ENCODE measurements at regions not wholly inside any gene's neighbourhood (a gene's known extent, or its start where the extent isn't known, plus 50 kb on each side); places are given as distances from the start of the nearest gene placed in this dataset.

- H3K4me1 ChIP-seq: peaks cover 5% of the 10 kb centered on the region
- no peaks in the 10 kb centered on the region for H3K27me3 ChIP-seq
- no peak overlapping the region for H3K27ac ChIP-seq
- Mint-ChIP-seq H3K36me3 (no peaks in the 10 kb centered on the region), H3K4me3 (no peak overlapping the region), H3K27ac (no peak overlapping the region), H3K9me3 (peaks cover 2% of the 10 kb centered on the region), H3K4me1 (peaks cover 30% of the 10 kb centered on the region), H3K27me3 (ENCODE audit: insufficient read depth, low read depth) (peaks cover 20% of the 10 kb centered on the region)
- DNase-seq (ENCODE audit: low spot score): no peak
- no peaks in the 10 kb centered on the region for H3K79me2 ChIP-seq (ENCODE audit: low read depth)
- H3K36me3 ChIP-seq: no peaks in the 10 kb centered on the region
- H3F3A ChIP-seq (ENCODE audit: low read depth): no peaks in the 10 kb centered on the region
- H3K9ac ChIP-seq: no peak overlapping the region
- no peaks in the 10 kb centered on the region for H4K20me1 ChIP-seq (ENCODE audit: low read depth)
- TF ChIP-seq, protein P1, sequence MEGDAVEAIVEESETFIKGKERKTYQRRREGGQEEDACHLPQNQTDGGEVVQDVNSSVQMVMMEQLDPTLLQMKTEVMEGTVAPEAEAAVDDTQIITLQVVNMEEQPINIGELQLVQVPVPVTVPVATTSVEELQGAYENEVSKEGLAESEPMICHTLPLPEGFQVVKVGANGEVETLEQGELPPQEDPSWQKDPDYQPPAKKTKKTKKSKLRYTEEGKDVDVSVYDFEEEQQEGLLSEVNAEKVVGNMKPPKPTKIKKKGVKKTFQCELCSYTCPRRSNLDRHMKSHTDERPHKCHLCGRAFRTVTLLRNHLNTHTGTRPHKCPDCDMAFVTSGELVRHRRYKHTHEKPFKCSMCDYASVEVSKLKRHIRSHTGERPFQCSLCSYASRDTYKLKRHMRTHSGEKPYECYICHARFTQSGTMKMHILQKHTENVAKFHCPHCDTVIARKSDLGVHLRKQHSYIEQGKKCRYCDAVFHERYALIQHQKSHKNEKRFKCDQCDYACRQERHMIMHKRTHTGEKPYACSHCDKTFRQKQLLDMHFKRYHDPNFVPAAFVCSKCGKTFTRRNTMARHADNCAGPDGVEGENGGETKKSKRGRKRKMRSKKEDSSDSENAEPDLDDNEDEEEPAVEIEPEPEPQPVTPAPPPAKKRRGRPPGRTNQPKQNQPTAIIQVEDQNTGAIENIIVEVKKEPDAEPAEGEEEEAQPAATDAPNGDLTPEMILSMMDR (IDR thresholded peaks at IDR 0.05): no peak
- no peak for TF ChIP-seq EZH2 (IDR thresholded peaks at IDR 0.05)
- no peak for TF ChIP-seq EZH2phosphoT487 (IDR thresholded peaks at IDR 0.05)
- H2AFZ ChIP-seq (replicated peaks): no peak overlapping the region
- no peak overlapping the region for H3K4me2 ChIP-seq
- H3K9me3 ChIP-seq (ENCODE audit: low read depth): no peaks in the 10 kb centered on the region
- H3K4me3 ChIP-seq: no peak overlapping the region
Measured at GRCh38 chr20:47950124-47950912, 165.0 kb upstream of the SULF2 start.

GRCh38 chr20:47949230-47949629 lies 163.9 kb upstream of the SULF2 start:
- TF ChIP-seq, protein P1 (IDR thresholded peaks at IDR 0.05): no peak
- TF ChIP-seq EZH2 (IDR thresholded peaks at IDR 0.05) (no peak), EZH2phosphoT487 (IDR thresholded peaks at IDR 0.05) (no peak)
- no peak overlapping the region for H3K27ac Mint-ChIP-seq
- no peaks in the 10 kb centered on the region for H3K36me3 ChIP-seq
- H3K4me1 Mint-ChIP-seq: peaks cover 28% of the 10 kb centered on the region
- H3K4me3 Mint-ChIP-seq: no peak overlapping the region
- no peak for DNase-seq (ENCODE audit: low spot score)
- H3K27ac ChIP-seq: no peak overlapping the region
- no peak overlapping the region for H3K4me2 ChIP-seq
- no peaks in the 10 kb centered on the region for H4K20me1 ChIP-seq (ENCODE audit: low read depth)
- H3K36me3 Mint-ChIP-seq: no peaks in the 10 kb centered on the region
- peaks cover 5% of the 10 kb centered on the region for H3K4me1 ChIP-seq
- no peaks in the 10 kb centered on the region for H3F3A ChIP-seq (ENCODE audit: low read depth)
- peaks cover 20% of the 10 kb centered on the region for H3K27me3 Mint-ChIP-seq (ENCODE audit: insufficient read depth, low read depth)
- no peak overlapping the region for H2AFZ ChIP-seq (replicated peaks)
- H3K4me3 ChIP-seq: no peak overlapping the region
- H3K9me3 ChIP-seq (ENCODE audit: low read depth): no peaks in the 10 kb centered on the region
- no peaks in the 10 kb centered on the region for H3K79me2 ChIP-seq (ENCODE audit: low read depth)
- H3K9me3 Mint-ChIP-seq: peaks cover 2% of the 10 kb centered on the region
- H3K27me3 ChIP-seq: no peaks in the 10 kb centered on the region
- H3K9ac ChIP-seq: no peak overlapping the region

- Histone ChIP-seq H3K79me2 (ENCODE audit: low read depth) (no peaks in the 10 kb centered on the region), H3K9ac (no peak overlapping the region), H3F3A (ENCODE audit: low read depth) (no peaks in the 10 kb centered on the region), H2AFZ (replicated peaks) (no peak overlapping the region), H3K27ac (no peak overlapping the region), H3K4me3 (no peak overlapping the region), H3K9me3 (ENCODE audit: low read depth) (no peaks in the 10 kb centered on the region), H4K20me1 (ENCODE audit: low read depth) (no peaks in the 10 kb centered on the region), H3K4me2 (no peak overlapping the region), H3K36me3 (no peaks in the 10 kb centered on the region), H3K27me3 (no peaks in the 10 kb centered on the region), H3K4me1 (peaks cover 5% of the 10 kb centered on the region)
- H3K4me3 Mint-ChIP-seq: no peak overlapping the region
- peaks cover 25% of the 10 kb centered on the region for H3K27me3 Mint-ChIP-seq (ENCODE audit: insufficient read depth, low read depth)
- TF ChIP-seq EZH2 (IDR thresholded peaks at IDR 0.05) (no peak), EZH2phosphoT487 (IDR thresholded peaks at IDR 0.05) (no peak)
- TF ChIP-seq, protein P1 (IDR thresholded peaks at IDR 0.05): no peak
- no peak for DNase-seq (ENCODE audit: low spot score)
- no peaks in the 10 kb centered on the region for H3K36me3 Mint-ChIP-seq
- H3K4me1 Mint-ChIP-seq: peaks cover 22% of the 10 kb centered on the region
- H3K27ac Mint-ChIP-seq: no peak overlapping the region
- H3K9me3 Mint-ChIP-seq: no peaks in the 10 kb centered on the region
Measured at GRCh38 chr20:47944682-47945081, 159.4 kb upstream of the SULF2 start.
